Thyroid gland (tissue), 4 donors: ENCODE measurements at regions not wholly inside any gene's neighbourhood (a gene's known extent, or its start where the extent isn't known, plus 50 kb on each side); places are given as distances from the start of the nearest gene placed in this dataset.

Experiments used
- CTCF ChIP-seq, 6 experiments: fragments of 200-600 bp in 3 of 6; fragments of 450-650 bp in 3 of 6; sonication (generic) in 3 of 6; IDR thresholded peaks; one replicate each; pipeline ENCODE4 v1.5.1; 2016 to 2019; ENCODE audit warnings: antibody characterized with exemption in 6 of 6, mild to moderate bottlenecking in 2 of 6, inconsistent platforms in 1 of 6, moderate library complexity in 1 of 6
- POLR2A ChIP-seq, 2 donors: fragments of 450-650 bp; IDR thresholded peaks; one replicate each; pipeline ENCODE4 v1.6.1; 2017; ENCODE audit warnings: antibody characterized with exemption in 2 of 2, mild to moderate bottlenecking in 2 of 2, moderate library complexity in 1 of 2

- TF ChIP-seq CTCF (IDR thresholded peaks at IDR 0.05) (no peak), POLR2A (IDR thresholded peaks at IDR 0.05) (no peak)
These were observed 73.2 kb downstream of the BOLA3 start for GRCh38 chr2:74074487-74074886.
